ENCODE measurements at regions not wholly inside any gene's neighbourhood (a gene's known extent, or its start where the extent isn't known, plus 50 kb on each side); places are given as distances from the start of the nearest gene placed in this dataset.
"Not testable (repeated sequence)": the region's sequence is repeated elsewhere in the genome, so short reads cannot be mapped to it uniquely, and the experiment has no call there.

GRCh38 chr1:121519042-121519755, 334.4 kb downstream of the SRGAP2C start:
- DNase-seq (ENCODE audit: low read depth): peak; percentile 81

GRCh38 chr1:121519756-121520286, 335.0 kb downstream of the SRGAP2C start:
- DNase-seq (ENCODE audit: low read depth): not testable (repeated sequence)

GRCh38 chr1:121522061-121522759, 337.4 kb downstream of the SRGAP2C start:
- DNase-seq (ENCODE audit: low read depth): no peak

GRCh38 chr1:121523112-121523511, 338.3 kb downstream of the SRGAP2C start:
- DNase-seq (ENCODE audit: low read depth): not testable (repeated sequence)

- DNase-seq (ENCODE audit: low read depth): no peak
These were observed 340.6 kb downstream of the SRGAP2C start for GRCh38 chr1:121525355-121525754.

- not testable (repeated sequence) for DNase-seq (ENCODE audit: low read depth)
These were observed 344.2 kb downstream of the SRGAP2C start for GRCh38 chr1:121528958-121529357.

- not testable (repeated sequence) for DNase-seq (ENCODE audit: low read depth)
These were observed 345.3 kb downstream of the SRGAP2C start for GRCh38 chr1:121530026-121530425.

GRCh38 chr1:121531747-121532146, 347.0 kb downstream of the SRGAP2C start:
- not testable (repeated sequence) for DNase-seq (ENCODE audit: low read depth)

GRCh38 chr1:121538148-121538547, 353.4 kb downstream of the SRGAP2C start:
- not testable (repeated sequence) for DNase-seq (ENCODE audit: low read depth)

- DNase-seq (ENCODE audit: low read depth): no peak
These were observed 354.3 kb downstream of the SRGAP2C start for GRCh38 chr1:121538943-121539575.

- DNase-seq (ENCODE audit: low read depth): not testable (repeated sequence)
These were observed 359.2 kb downstream of the SRGAP2C start for GRCh38 chr1:121543988-121544387.

- DNase-seq (ENCODE audit: low read depth): no peak
These were observed 359.7 kb downstream of the SRGAP2C start for GRCh38 chr1:121544500-121544899.

GRCh38 chr1:121545899-121546298, 361.1 kb downstream of the SRGAP2C start:
- not testable (repeated sequence) for DNase-seq (ENCODE audit: low read depth)

GRCh38 chr1:121546830-121547591, 362.2 kb downstream of the SRGAP2C start:
- DNase-seq (ENCODE audit: low read depth): no peak

- not testable (repeated sequence) for DNase-seq (ENCODE audit: low read depth)
These were observed 363.0 kb downstream of the SRGAP2C start for GRCh38 chr1:121547726-121548125.

- not testable (repeated sequence) for DNase-seq (ENCODE audit: low read depth)
These were observed 366.0 kb downstream of the SRGAP2C start for GRCh38 chr1:121550817-121551216.

- DNase-seq (ENCODE audit: low read depth): not testable (repeated sequence)
These were observed 366.7 kb downstream of the SRGAP2C start for GRCh38 chr1:121551491-121551890.

- DNase-seq (ENCODE audit: low read depth): not testable (repeated sequence)
These were observed 371.8 kb downstream of the SRGAP2C start for GRCh38 chr1:121556560-121556959.

GRCh38 chr1:121558034-121558433, 373.3 kb downstream of the SRGAP2C start:
- not testable (repeated sequence) for DNase-seq (ENCODE audit: low read depth)

GRCh38 chr1:121558514-121558913, 373.7 kb downstream of the SRGAP2C start:
- no peak for DNase-seq (ENCODE audit: low read depth)

GRCh38 chr1:121566346-121566745, 381.6 kb downstream of the SRGAP2C start:
- DNase-seq (ENCODE audit: low read depth): no peak

- no peak for DNase-seq (ENCODE audit: low read depth)
These were observed 384.7 kb downstream of the SRGAP2C start for GRCh38 chr1:121569428-121569827.

Data from activated T-cell treated with anti-CD3 and anti-CD28 coated beads for 24 hours (primary cell).